Lung (tissue), 11 donors: ENCODE measurements at regions not wholly inside any gene's neighbourhood (a gene's known extent, or its start where the extent isn't known, plus 50 kb on each side); places are given as distances from the start of the nearest gene placed in this dataset.

ENCODE experiments used
- ATAC-seq: fragments of 200-7000 bp; cut with Tn5 transposase; one replicate; pipeline ENCODE4 v1.9.1; 2020; ENCODE audit warnings: moderate number of reproducible peaks; ENCODE audit not compliant: insufficient read depth, low FRiP score
- DNase-seq, 3 donors: peaks; one replicate each; pipeline ENCODE4 v3.0.0-alpha.2; 2013 to 2017
- H3K27ac ChIP-seq, 2 donors: one replicate each; pipeline ENCODE4 v1.5.1; 2013; ENCODE audit warnings: mild to moderate bottlenecking in 2 of 2, moderate library complexity in 2 of 2, control low read depth in 1 of 2, inconsistent platforms in 1 of 2, low read depth in 1 of 2, low read length in 1 of 2
- H3K27me3 ChIP-seq, 3 donors: one replicate each; pipeline ENCODE4 v1.5.1; 2013; ENCODE audit warnings: low read length in 2 of 3; ENCODE audit not compliant: control insufficient read depth in 3 of 3, insufficient read depth in 3 of 3
- H3K36me3 ChIP-seq, 4 donors: one replicate each; pipeline ENCODE4 v1.5.1; 2013; ENCODE audit warnings: low read length in 4 of 4, mild to moderate bottlenecking in 1 of 4, moderate library complexity in 1 of 4; ENCODE audit not compliant: control insufficient read depth in 4 of 4, insufficient read depth in 4 of 4
- H3K4me1 ChIP-seq, 5 donors: one replicate each; pipeline ENCODE4 v1.5.1; 2013; ENCODE audit warnings: low read length in 5 of 5, mild to moderate bottlenecking in 2 of 5, moderate library complexity in 1 of 5; ENCODE audit not compliant: control insufficient read depth in 5 of 5, insufficient read depth in 5 of 5
- H3K4me3 ChIP-seq: one replicate; pipeline ENCODE4 v1.5.1; 2013; ENCODE audit warnings: mild to moderate bottlenecking, control low read depth, moderate library complexity
- H3K9ac ChIP-seq, 2 donors: one replicate each; pipeline ENCODE4 v1.5.1; 2013; ENCODE audit warnings: low read length in 2 of 2, control low read depth in 1 of 2; ENCODE audit not compliant: insufficient read depth in 1 of 2
- H3K9me3 ChIP-seq, 4 donors: one replicate each; pipeline ENCODE4 v1.5.1; 2013; ENCODE audit warnings: low read length in 3 of 4, mild to moderate bottlenecking in 1 of 4, moderate library complexity in 1 of 4; ENCODE audit not compliant: control insufficient read depth in 4 of 4, insufficient read depth in 3 of 4
- CTCF ChIP-seq: IDR thresholded peaks from 2 replicates; pipeline ENCODE4 v1.5.1; 2012; ENCODE audit warnings: mild to moderate bottlenecking; ENCODE audit errors: control extremely low read depth, extremely low read depth
- whole genome bisulfite sequencing, 2 donors: extraction: QIAGEN DNeasy Blood & Tissue Kit; methylation state at CpG; one replicate each; pipeline ENCODE4 v1.1.7; 2013; 5-methylcytosine and 5-hydroxymethylcytosine counted together
- donor health status: control.
- donor health status: control.
- donor health status: Bipolar disorder and iron deficiency.
- donor health status: healthy.
- donor health status: DM: yes; HTN: yes; CAD: no.

GRCh38 chr7:156442516-156442915, 198.1 kb upstream of the RNF32 start:
- DNase-seq: no peak
- WGBS, 2 donors: 47 to 50% methylated on average over 10 of the region's 10 CpGs
- H3K9ac ChIP-seq: no peak overlapping the region
- TF ChIP-seq CTCF: no peak
- no peaks in the 10 kb centered on the region for H3K36me3 ChIP-seq
- no peaks in the 10 kb centered on the region for H3K4me1 ChIP-seq
- H3K27ac ChIP-seq: no peak overlapping the region
- H3K4me3 ChIP-seq: no peak overlapping the region
- ATAC-seq: no peak
- peaks cover 0 to 4% (median 0%) of the 10 kb centered on the region in 4 donors for H3K9me3 ChIP-seq
- H3K27me3 ChIP-seq: no peaks in the 10 kb centered on the region

- Histone ChIP-seq H3K27ac (no peak overlapping the region), H3K4me1 (no peaks in the 10 kb centered on the region), H3K9ac (no peak overlapping the region), H3K36me3 (no peaks in the 10 kb centered on the region), H3K27me3 (no peaks in the 10 kb centered on the region), H3K9me3 (peaks cover 0 to 2% (median 0%) of the 10 kb centered on the region in 4 donors), H3K4me3 (no peak overlapping the region)
- WGBS, 2 donors: 93 to 94% methylated on average over 13 of the region's 13 CpGs
- ATAC-seq: no peak
- DNase-seq: no peak
- no peak for TF ChIP-seq CTCF
These were observed 200.1 kb upstream of the RNF32 start for GRCh38 chr7:156440456-156440855.

GRCh38 chr7:156438011-156438410, 202.6 kb upstream of the RNF32 start:
- Histone ChIP-seq H3K27ac (no peak overlapping the region), H3K9ac (no peak overlapping the region), H3K27me3 (no peaks in the 10 kb centered on the region), H3K4me1 (no peaks in the 10 kb centered on the region), H3K4me3 (no peak overlapping the region), H3K36me3 (no peaks in the 10 kb centered on the region), H3K9me3 (no peaks in the 10 kb centered on the region)
- ATAC-seq (no peak), DNase-seq (no peak)
- whole genome bisulfite sequencing, 2 donors: 58 to 79% methylated on average over 2 of the region's 2 CpGs
- TF ChIP-seq CTCF: no peak

- WGBS, 2 donors: 87 to 90% methylated on average over 8 of the region's 8 CpGs
- ATAC-seq (no peak), DNase-seq (no peak)
- H3K9ac ChIP-seq: no peak overlapping the region
- no peaks in the 10 kb centered on the region for H3K4me1 ChIP-seq
- no peak overlapping the region for H3K4me3 ChIP-seq
- peaks cover 0 to 1% (median 0%) of the 10 kb centered on the region in 4 donors for H3K9me3 ChIP-seq
- H3K27me3 ChIP-seq: no peaks in the 10 kb centered on the region
- no peak for TF ChIP-seq CTCF
- no peaks in the 10 kb centered on the region for H3K36me3 ChIP-seq
- H3K27ac ChIP-seq: no peak overlapping the region
These were observed 203.5 kb upstream of the RNF32 start for GRCh38 chr7:156437021-156437614.
